ENCODE measurements at regions not wholly inside any gene's neighbourhood (a gene's known extent, or its start where the extent isn't known, plus 50 kb on each side); places are given as distances from the start of the nearest gene placed in this dataset.

GRCh38 chr5:2207416-2208238 lies 324.9 kb upstream of the IRX4 start:
- H3K4me3 ChIP-seq (ENCODE audit: low read depth, low read length) = no peak overlapping the region
- TF ChIP-seq CTCF (IDR thresholded peaks at IDR 0.05; ENCODE audit: control insufficient read depth, extremely low read depth, insufficient read depth) = peak; percentile 87
- peak; percentile 23 for DNase-seq (ENCODE audit: low read depth)

- H3K4me3 ChIP-seq (ENCODE audit: low read depth, low read length) = no peak overlapping the region
- TF ChIP-seq CTCF (IDR thresholded peaks at IDR 0.05; ENCODE audit: control insufficient read depth, extremely low read depth, insufficient read depth) = no peak
- DNase-seq (ENCODE audit: low read depth) = no peak
These were observed 324.3 kb upstream of the IRX4 start for GRCh38 chr5:2207109-2207399.

GRCh38 chr5:2206293-2207108 lies 323.8 kb upstream of the IRX4 start:
- no peak for DNase-seq (ENCODE audit: low read depth)
- no peak overlapping the region for H3K4me3 ChIP-seq (ENCODE audit: low read depth, low read length)
- TF ChIP-seq CTCF (IDR thresholded peaks at IDR 0.05; ENCODE audit: control insufficient read depth, extremely low read depth, insufficient read depth) = no peak

GRCh38 chr5:2205596-2206226 lies 323.0 kb upstream of the IRX4 start:
- DNase-seq (ENCODE audit: low read depth) = no peak
- no peak for TF ChIP-seq CTCF (IDR thresholded peaks at IDR 0.05; ENCODE audit: control insufficient read depth, extremely low read depth, insufficient read depth)
- H3K4me3 ChIP-seq (ENCODE audit: low read depth, low read length) = no peak overlapping the region

GRCh38 chr5:2205185-2205585 lies 322.5 kb upstream of the IRX4 start:
- TF ChIP-seq CTCF (IDR thresholded peaks at IDR 0.05; ENCODE audit: control insufficient read depth, extremely low read depth, insufficient read depth) = no peak
- no peak overlapping the region for H3K4me3 ChIP-seq (ENCODE audit: low read depth, low read length)
- DNase-seq (ENCODE audit: low read depth) = no peak

- H3K4me3 ChIP-seq (ENCODE audit: low read depth, low read length) = no peak overlapping the region
- TF ChIP-seq CTCF (IDR thresholded peaks at IDR 0.05; ENCODE audit: control insufficient read depth, extremely low read depth, insufficient read depth) = no peak
- no peak for DNase-seq (ENCODE audit: low read depth)
These were observed 321.9 kb upstream of the IRX4 start for GRCh38 chr5:2204366-2205184.
